Vagina (tissue), 2 donors: ENCODE measurements at regions not wholly inside any gene's neighbourhood (a gene's known extent, or its start where the extent isn't known, plus 50 kb on each side); places are given as distances from the start of the nearest gene placed in this dataset.

Experiments
- POLR2A ChIP-seq, 2 donors: fragments of 450-650 bp; IDR thresholded peaks; one replicate each; pipeline ENCODE4 v1.6.1; 2017; ENCODE audit warnings: antibody characterized with exemption in 2 of 2, mild to moderate bottlenecking in 2 of 2, moderate library complexity in 2 of 2
- POLR2AphosphoS5 ChIP-seq, 2 donors: sonication (generic); formaldehyde crosslinking; IDR thresholded peaks; one replicate each; pipeline ENCODE4 v1.9.0; 2017; ENCODE audit warnings: antibody characterized with exemption in 2 of 2, mild to moderate bottlenecking in 2 of 2, low read depth in 1 of 2; ENCODE audit not compliant: insufficient read depth in 1 of 2
- TF ChIP-seq, protein P1 (sequence below), 3 experiments: fragments of 450-650 bp in 2 of 3; fragments of 200-600 bp in 1 of 3; sonication (generic) in 1 of 3; IDR thresholded peaks; one replicate each; pipeline ENCODE4 v1.5.1; 2017 to 2019; ENCODE audit warnings: antibody characterized with exemption in 3 of 3, mild to moderate bottlenecking in 2 of 3, moderate library complexity in 2 of 3

DNA sequence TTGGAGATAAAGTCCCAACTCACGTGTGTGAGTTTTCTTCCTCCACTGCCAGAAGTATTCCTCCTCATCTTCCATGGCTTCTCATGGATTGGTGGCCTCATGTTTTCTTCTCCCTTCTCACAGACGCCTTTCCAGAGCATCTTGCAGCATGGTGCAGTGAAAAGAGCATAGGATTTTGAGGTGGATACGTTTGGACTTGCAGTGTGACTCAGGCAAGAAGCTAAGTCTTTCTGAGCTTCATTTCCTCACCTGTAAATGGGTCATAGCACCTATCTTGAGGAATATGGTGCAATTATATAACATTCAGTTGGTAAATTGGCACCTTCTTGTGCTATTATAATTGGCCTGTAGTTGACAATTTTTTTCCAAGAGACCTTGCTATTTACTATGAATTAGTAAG is 247.6 kb downstream of the RDH14 start:
- TF ChIP-seq, protein P1, sequence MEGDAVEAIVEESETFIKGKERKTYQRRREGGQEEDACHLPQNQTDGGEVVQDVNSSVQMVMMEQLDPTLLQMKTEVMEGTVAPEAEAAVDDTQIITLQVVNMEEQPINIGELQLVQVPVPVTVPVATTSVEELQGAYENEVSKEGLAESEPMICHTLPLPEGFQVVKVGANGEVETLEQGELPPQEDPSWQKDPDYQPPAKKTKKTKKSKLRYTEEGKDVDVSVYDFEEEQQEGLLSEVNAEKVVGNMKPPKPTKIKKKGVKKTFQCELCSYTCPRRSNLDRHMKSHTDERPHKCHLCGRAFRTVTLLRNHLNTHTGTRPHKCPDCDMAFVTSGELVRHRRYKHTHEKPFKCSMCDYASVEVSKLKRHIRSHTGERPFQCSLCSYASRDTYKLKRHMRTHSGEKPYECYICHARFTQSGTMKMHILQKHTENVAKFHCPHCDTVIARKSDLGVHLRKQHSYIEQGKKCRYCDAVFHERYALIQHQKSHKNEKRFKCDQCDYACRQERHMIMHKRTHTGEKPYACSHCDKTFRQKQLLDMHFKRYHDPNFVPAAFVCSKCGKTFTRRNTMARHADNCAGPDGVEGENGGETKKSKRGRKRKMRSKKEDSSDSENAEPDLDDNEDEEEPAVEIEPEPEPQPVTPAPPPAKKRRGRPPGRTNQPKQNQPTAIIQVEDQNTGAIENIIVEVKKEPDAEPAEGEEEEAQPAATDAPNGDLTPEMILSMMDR (IDR thresholded peaks at IDR 0.05), result no peak
- TF ChIP-seq POLR2A (IDR thresholded peaks at IDR 0.05) (no peak), POLR2AphosphoS5 (IDR thresholded peaks at IDR 0.05; ENCODE audit: insufficient read depth in 1 of 2, low read depth in 1 of 2) (no peak)
